ENCODE measurements at regions not wholly inside any gene's neighbourhood (a gene's known extent, or its start where the extent isn't known, plus 50 kb on each side); places are given as distances from the start of the nearest gene placed in this dataset.

DNA sequence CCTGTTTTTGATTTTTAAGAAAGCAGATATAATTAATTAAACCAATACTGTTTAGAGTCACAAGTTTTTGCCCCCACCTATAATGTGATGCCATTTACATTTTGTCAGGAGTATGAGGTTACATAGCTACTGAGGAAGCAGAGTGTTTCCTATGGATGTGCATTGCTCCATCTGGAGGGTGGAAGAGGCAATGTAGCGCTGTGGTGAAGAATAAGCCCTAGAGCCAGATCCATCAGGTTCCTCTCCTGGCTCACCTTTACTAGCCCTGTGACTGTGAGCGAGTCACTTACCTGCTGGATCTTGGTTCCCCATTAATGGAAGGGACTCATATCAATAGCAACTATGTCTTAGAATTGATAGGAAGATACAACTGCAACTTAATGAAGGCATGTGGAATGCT lies 216.0 kb downstream of the GPAM start:
- Histone ChIP-seq H3K14ac (ENCODE audit: insufficient read depth, low read length) (no peak overlapping the region), H3K9me3 (ENCODE audit: control insufficient read depth, low read depth, low read length) (no peaks in the 10 kb centered on the region), H3K56ac (ENCODE audit: insufficient read length, low read depth, low read length) (no peak overlapping the region), H4K91ac (ENCODE audit: insufficient read length, low read depth, low read length) (no peak overlapping the region), H3K4me2 (ENCODE audit: insufficient read depth, insufficient read length, low read length) (no peak overlapping the region), H3K18ac (ENCODE audit: insufficient read length, low read depth, low read length) (no peak overlapping the region), H2BK120ac (ENCODE audit: low read depth, low read length, poor library complexity, severe bottlenecking) (no peak overlapping the region), H3K79me1 (ENCODE audit: insufficient read depth, low read depth, low read length, poor library complexity, severe bottlenecking) (no peaks in the 10 kb centered on the region), H2BK15ac (ENCODE audit: low read depth, low read length) (no peak overlapping the region), H3K23ac (ENCODE audit: insufficient read length, low read depth, low read length) (no peak overlapping the region), H2AFZ (ENCODE audit: low read length) (no peak overlapping the region), H3K79me2 (ENCODE audit: insufficient read depth, low read length) (no peaks in the 10 kb centered on the region), H4K5ac (ENCODE audit: insufficient read length, low read depth, low read length) (no peak overlapping the region), H2AK5ac (ENCODE audit: insufficient read length, low read length) (no peak overlapping the region), H3K9ac (ENCODE audit: extremely low read depth, insufficient read length, low read length) (no peak overlapping the region), H4K20me1 (ENCODE audit: control insufficient read depth, insufficient read depth, insufficient read length) (no peaks in the 10 kb centered on the region), H3K27me3 (ENCODE audit: insufficient read depth, low read length) (no peaks in the 10 kb centered on the region), H2BK20ac (ENCODE audit: low read depth, low read length, poor library complexity, severe bottlenecking) (no peak overlapping the region), H3K4ac (ENCODE audit: low read depth, low read length) (no peak overlapping the region), H3K4me1 (ENCODE audit: insufficient read depth, low read length) (no peaks in the 10 kb centered on the region), H2BK5ac (ENCODE audit: insufficient read length, low read length) (no peak overlapping the region), H2BK12ac (ENCODE audit: insufficient read length, low read depth, low read length) (no peak overlapping the region), H3K27ac (ENCODE audit: insufficient read length, low read depth, low read length) (no peak overlapping the region), H3T11ph (ENCODE audit: low read length) (no peak overlapping the region), H3K23me2 (ENCODE audit: insufficient read length, low read depth, low read length, poor library complexity, severe bottlenecking) (no peaks in the 10 kb centered on the region), H4K8ac (replicated peaks; ENCODE audit: insufficient read length, low read depth, low read length) (no peak overlapping the region)
- no peak overlapping the region for H3K27ac Mint-ChIP-seq
- TF ChIP-seq, protein P1, sequence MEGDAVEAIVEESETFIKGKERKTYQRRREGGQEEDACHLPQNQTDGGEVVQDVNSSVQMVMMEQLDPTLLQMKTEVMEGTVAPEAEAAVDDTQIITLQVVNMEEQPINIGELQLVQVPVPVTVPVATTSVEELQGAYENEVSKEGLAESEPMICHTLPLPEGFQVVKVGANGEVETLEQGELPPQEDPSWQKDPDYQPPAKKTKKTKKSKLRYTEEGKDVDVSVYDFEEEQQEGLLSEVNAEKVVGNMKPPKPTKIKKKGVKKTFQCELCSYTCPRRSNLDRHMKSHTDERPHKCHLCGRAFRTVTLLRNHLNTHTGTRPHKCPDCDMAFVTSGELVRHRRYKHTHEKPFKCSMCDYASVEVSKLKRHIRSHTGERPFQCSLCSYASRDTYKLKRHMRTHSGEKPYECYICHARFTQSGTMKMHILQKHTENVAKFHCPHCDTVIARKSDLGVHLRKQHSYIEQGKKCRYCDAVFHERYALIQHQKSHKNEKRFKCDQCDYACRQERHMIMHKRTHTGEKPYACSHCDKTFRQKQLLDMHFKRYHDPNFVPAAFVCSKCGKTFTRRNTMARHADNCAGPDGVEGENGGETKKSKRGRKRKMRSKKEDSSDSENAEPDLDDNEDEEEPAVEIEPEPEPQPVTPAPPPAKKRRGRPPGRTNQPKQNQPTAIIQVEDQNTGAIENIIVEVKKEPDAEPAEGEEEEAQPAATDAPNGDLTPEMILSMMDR (conservative IDR thresholded peaks at IDR 0.05) = no peak; the same call in 2 of the 3 replicates
- peaks cover 10 to 14% of the 10 kb centered on the region in 2 experiments; a peak in 4 of 5 replicates for H3K9me3 Mint-ChIP-seq
- H3K4me3 Mint-ChIP-seq = no peak overlapping the region
- H3K27me3 Mint-ChIP-seq (ENCODE audit: low read depth) = no peaks in the 10 kb centered on the region
- no CpG with 5 or more reads among the region's 2 CpGs for WGBS (ENCODE audit: extremely low coverage, insufficient read length, low lambda C conversion rate)
- no peak for DNase-seq
- no peaks in the 10 kb centered on the region for H3K4me1 Mint-ChIP-seq
- H3K36me3 Mint-ChIP-seq (ENCODE audit: insufficient read depth in 1 of 3, low read depth in 3 of 3) = peaks cover 0 to 5% (median 0%) of the 10 kb centered on the region in 3 experiments; a peak in 6 of 7 replicates
